Caco-2 (cell line): ENCODE measurements at regions not wholly inside any gene's neighbourhood (a gene's known extent, or its start where the extent isn't known, plus 50 kb on each side); places are given as distances from the start of the nearest gene placed in this dataset.
A peak's percentile ranks its signal among the peaks of the same experiment; 100 is the strongest.
"Not testable (repeated sequence)": the region's sequence is repeated elsewhere in the genome, so short reads cannot be mapped to it uniquely, and the experiment has no call there.

Source experiments
- BruUV-seq: library from RNA; stranded (reverse); fragments of 400-500 nt; replicated peaks from 2 replicates; lab custom pipeline; 2021; lab: Mats Ljungman, UMichigan
- CTCF ChIA-PET: fragments of 300-600 bp; sonication (Branson Sonifier 250); formaldehyde crosslinking; loops from one replicate; lab custom pipeline; 2022; ENCODE audit warnings: antibody characterized with exemption; lab: Charles Lee
- POLR2A ChIA-PET: fragments of 300-600 bp; sonication (Branson Sonifier 250); formaldehyde crosslinking; loops from one replicate; lab custom pipeline; 2022; ENCODE audit warnings: antibody characterized with exemption; lab: Charles Lee
- DNase-seq, 2 experiments: peaks; one replicate each; pipeline versions ENCODE4 v3.0.0 to v3.0.0-alpha.2; 2020 to 2022
- H3K27me3 ChIP-seq: replicated peaks from 2 replicates; pipeline ENCODE4 v1.6.0; 2011; ENCODE audit warnings: low read length; ENCODE audit not compliant: control insufficient read depth, insufficient read depth
- H3K36me3 ChIP-seq: 2 replicates; pipeline ENCODE4 v1.5.1; 2011; ENCODE audit warnings: low read length; ENCODE audit not compliant: control insufficient read depth, insufficient read depth
- H3K4me1 ChIP-seq: fragments of 250-450 bp; sonication (Bioruptor Pico); 2 replicates; pipeline ENCODE4 v1.5.1; 2020; ENCODE audit warnings: mild to moderate bottlenecking
- H3K4me3 ChIP-seq: 2 replicates; pipeline ENCODE4 v1.5.1; 2011; ENCODE audit warnings: low read depth, mild to moderate bottlenecking, control low read depth, low read length
- H3K9me3 ChIP-seq: fragments of 250-450 bp; sonication (Bioruptor Pico); 2 replicates; pipeline ENCODE4 v1.5.1; 2020; ENCODE audit warnings: mild to moderate bottlenecking, moderate library complexity
- H3K27ac Mint-ChIP-seq: one replicate; pipeline ENCODE4 v1.8.0; 2022; ENCODE audit warnings: mixed read lengths; ENCODE audit not compliant: unreplicated experiment
- H3K27me3 Mint-ChIP-seq: one replicate; pipeline ENCODE4 v1.8.0; 2022; ENCODE audit warnings: mixed read lengths; ENCODE audit not compliant: insufficient read depth, unreplicated experiment
- H3K36me3 Mint-ChIP-seq: one replicate; pipeline ENCODE4 v1.8.0; 2022; ENCODE audit warnings: mild to moderate bottlenecking, mixed read lengths; ENCODE audit not compliant: insufficient read depth, unreplicated experiment
- H3K4me1 Mint-ChIP-seq: one replicate; pipeline ENCODE4 v1.8.0; 2022; ENCODE audit warnings: low read depth, mixed read lengths; ENCODE audit not compliant: unreplicated experiment
- H3K4me3 Mint-ChIP-seq: one replicate; pipeline ENCODE4 v1.8.0; 2022; ENCODE audit warnings: mild to moderate bottlenecking, moderate library complexity, mixed read lengths; ENCODE audit not compliant: unreplicated experiment
- H3K9me3 Mint-ChIP-seq: one replicate; pipeline ENCODE4 v1.8.0; 2022; ENCODE audit warnings: mixed read lengths; ENCODE audit not compliant: unreplicated experiment
- CTCF ChIP-seq, 2 experiments: fragments of 200-600 bp in 1 of 2; IDR thresholded peaks; 1 replicate in 1 of 2; 2 replicates in 1 of 2; pipeline versions ENCODE4 v1.5.1 to v1.8.0; 2011 to 2022; ENCODE audit warnings: antibody characterized with exemption in 1 of 2, control low read depth in 1 of 2, inconsistent platforms in 1 of 2, low read depth in 1 of 2, low read length in 1 of 2, mild to moderate bottlenecking in 1 of 2, moderate library complexity in 1 of 2; ENCODE audit not compliant: insufficient read depth in 1 of 2, severe bottlenecking in 1 of 2, unreplicated experiment in 1 of 2
- intact Hi-C: fragments of 100-400 bp; cut with micrococcal nuclease; formaldehyde crosslinking; loops from one replicate; pipeline ENCODE4 v1.10.0; 2022; ENCODE audit not compliant: unreplicated experiment

GRCh38 chr14:34147461-34147860, 196.6 kb upstream of the EGLN3 start:
- intact Hi-C loops, result no loop called here
- H3K4me1 Mint-ChIP-seq, result no peaks in the 10 kb centered on the region
- DNase-seq, result no peak
- ChIA-PET CTCF (no interaction called here), POLR2A (no interaction called here)
- no peaks in the 10 kb centered on the region for H3K36me3 ChIP-seq
- H3K27ac Mint-ChIP-seq, result no peak overlapping the region
- no TSS peak for BruUV-seq
- no peaks in the 10 kb centered on the region for H3K27me3 Mint-ChIP-seq
- H3K4me3 Mint-ChIP-seq, result no peak overlapping the region
- no peaks in the 10 kb centered on the region for H3K27me3 ChIP-seq
- H3K36me3 Mint-ChIP-seq, result peaks cover 6% of the 10 kb centered on the region
- H3K9me3 Mint-ChIP-seq, result peaks cover 28% of the 10 kb centered on the region
- H3K9me3 ChIP-seq, result no peaks in the 10 kb centered on the region
- H3K4me1 ChIP-seq, result no peaks in the 10 kb centered on the region
- H3K4me3 ChIP-seq, result no peak overlapping the region
- TF ChIP-seq CTCF (IDR thresholded peaks at IDR 0.05; ENCODE audit: insufficient read depth in 1 of 2, low read depth in 1 of 2, low read length in 1 of 2, severe bottlenecking in 1 of 2, unreplicated experiment in 1 of 2), result no peak

GRCh38 chr14:34140127-34140526, 189.3 kb upstream of the EGLN3 start:
- intact Hi-C loops, CTCF ChIA-PET, H3K9me3 ChIP-seq, H3K27me3 Mint-ChIP-seq, H3K27ac Mint-ChIP-seq, H3K4me1 Mint-ChIP-seq, H3K4me3 Mint-ChIP-seq, H3K36me3 ChIP-seq, POLR2A ChIA-PET, H3K27me3 ChIP-seq, H3K4me3 ChIP-seq, H3K36me3 Mint-ChIP-seq, BruUV-seq, DNase-seq: not testable (repeated sequence)
- peaks cover 11% of the 10 kb centered on the region for H3K4me1 ChIP-seq
- H3K9me3 Mint-ChIP-seq, result peaks cover 31% of the 10 kb centered on the region

GRCh38 chr14:34139160-34140121, 188.6 kb upstream of the EGLN3 start:
- H3K4me3 ChIP-seq, H3K27me3 Mint-ChIP-seq, H3K27ac Mint-ChIP-seq, H3K4me1 Mint-ChIP-seq, H3K36me3 Mint-ChIP-seq, H3K27me3 ChIP-seq, POLR2A ChIA-PET, H3K9me3 ChIP-seq, H3K36me3 ChIP-seq, CTCF ChIA-PET, BruUV-seq: not testable (repeated sequence)
- peak; percentile 55 to 78 for DNase-seq
- intact Hi-C loops, result loop anchor here (1.0 kb wide), 1 partner anchor 89 kb away; no protein-coding TSS in a partner anchor
- Mint-ChIP-seq H3K9me3 (peaks cover 31% of the 10 kb centered on the region), H3K4me3 (peak overlapping the region; percentile 22)
- H3K4me1 ChIP-seq, result peaks cover 11% of the 10 kb centered on the region

GRCh38 chr14:34138175-34138574, 187.3 kb upstream of the EGLN3 start:
- Mint-ChIP-seq H3K36me3 (no peaks in the 10 kb centered on the region), H3K27ac (no peak overlapping the region), H3K27me3 (no peaks in the 10 kb centered on the region), H3K4me3 (no peak overlapping the region), H3K4me1 (peaks cover 6% of the 10 kb centered on the region), H3K9me3 (peaks cover 30% of the 10 kb centered on the region)
- no peak for TF ChIP-seq CTCF (IDR thresholded peaks at IDR 0.05; ENCODE audit: insufficient read depth in 1 of 2, low read depth in 1 of 2, low read length in 1 of 2, severe bottlenecking in 1 of 2, unreplicated experiment in 1 of 2)
- DNase-seq, result no peak
- no peaks in the 10 kb centered on the region for H3K27me3 ChIP-seq
- peaks cover 11% of the 10 kb centered on the region for H3K4me1 ChIP-seq
- no TSS peak for BruUV-seq
- no peaks in the 10 kb centered on the region for H3K36me3 ChIP-seq
- POLR2A ChIA-PET, result no interaction called here
- no peak overlapping the region for H3K4me3 ChIP-seq
- CTCF ChIA-PET, result no interaction called here
- intact Hi-C loops, result no loop called here
- H3K9me3 ChIP-seq, result no peaks in the 10 kb centered on the region
